COLO668 (cell line): ENCODE measurements at regions not wholly inside any gene's neighbourhood (a gene's known extent, or its start where the extent isn't known, plus 50 kb on each side); places are given as distances from the start of the nearest gene placed in this dataset.
"Not testable (repeated sequence)": the region's sequence is repeated elsewhere in the genome, so short reads cannot be mapped to it uniquely, and the experiment has no call there.

Experiments used
- DNase-seq: peaks from one replicate; lab custom pipeline; 2025; ENCODE audit not compliant: unreplicated experiment; lab: John Stamatoyannopoulos, UW

DNA sequence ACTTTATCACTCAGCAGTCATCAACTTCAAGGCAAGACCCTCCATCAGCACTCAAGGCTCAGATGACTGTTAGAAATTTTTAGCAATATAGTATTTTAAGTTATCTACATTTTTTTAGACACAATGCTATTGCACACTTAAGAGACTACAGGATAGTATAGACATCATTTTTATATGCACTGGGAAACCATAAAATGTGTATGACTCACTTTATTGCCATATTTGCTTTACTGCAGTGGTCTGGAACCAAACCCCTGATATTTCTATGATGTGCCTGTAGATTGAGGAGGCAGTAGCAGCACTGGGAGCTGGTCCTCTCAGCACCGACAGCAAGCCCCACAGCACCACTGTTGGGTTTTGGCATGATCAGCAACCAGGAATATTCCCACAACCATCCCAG is 264.8 kb upstream of the HNRNPA3 start:
- DNase-seq, result no peak

DNA sequence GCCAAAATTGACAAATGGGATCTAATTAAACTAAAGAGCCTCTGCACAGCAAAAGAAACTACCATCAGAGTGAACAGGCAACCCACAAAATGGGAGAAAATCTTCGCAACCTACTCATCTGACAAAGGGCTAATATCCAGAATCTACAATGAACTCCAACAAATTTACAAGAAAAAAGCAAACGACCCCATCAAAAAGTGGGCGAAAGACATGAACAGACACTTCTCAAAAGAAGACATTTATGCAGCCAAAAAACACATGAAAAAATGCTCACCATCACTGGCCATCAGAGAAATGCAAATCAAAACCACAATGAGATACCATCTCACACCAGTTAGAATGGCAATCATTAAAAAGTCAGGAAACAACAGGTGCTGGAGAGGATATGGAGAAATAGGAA is 261.4 kb upstream of the HNRNPA3 start:
- DNase-seq, result not testable (repeated sequence)

DNA sequence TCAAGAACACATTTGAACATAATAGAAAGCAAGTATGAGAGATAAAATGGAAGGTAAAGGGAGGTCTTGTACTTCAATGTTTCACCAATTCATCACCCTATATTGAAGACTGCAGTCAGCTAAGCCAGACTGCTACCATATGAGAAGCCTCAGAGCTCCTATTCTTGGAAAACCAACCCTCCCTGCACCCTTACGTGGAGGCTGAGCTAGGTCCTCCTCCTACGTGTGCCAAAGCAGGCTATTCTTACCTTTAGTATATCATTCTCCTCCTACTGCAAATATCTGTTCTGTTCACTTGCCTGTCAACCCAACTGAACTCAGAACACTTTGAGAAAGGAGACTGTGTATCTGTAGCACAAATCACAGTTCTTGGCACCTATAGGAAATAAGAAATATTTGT is 255.8 kb upstream of the HNRNPA3 start:
- no peak for DNase-seq

DNA sequence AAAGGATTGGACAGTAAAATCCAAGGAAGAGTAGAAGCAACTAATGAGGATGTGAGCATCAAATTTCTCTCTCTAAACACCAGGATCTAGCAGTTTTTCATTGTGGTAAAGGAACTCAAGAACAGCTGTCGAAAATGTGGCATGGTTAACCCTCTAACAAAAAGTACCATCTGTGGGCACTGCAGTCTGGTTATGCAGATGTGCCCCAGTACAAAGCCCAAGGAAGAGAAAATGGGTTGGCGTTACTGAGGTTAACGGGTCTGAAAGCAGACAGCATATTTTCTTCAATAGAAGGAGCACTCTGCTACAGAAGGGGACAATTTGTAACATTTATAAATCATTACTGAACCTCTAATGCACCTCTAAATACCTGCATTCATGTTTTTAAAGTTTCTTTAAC is 253.0 kb upstream of the HNRNPA3 start:
- no peak for DNase-seq

DNA sequence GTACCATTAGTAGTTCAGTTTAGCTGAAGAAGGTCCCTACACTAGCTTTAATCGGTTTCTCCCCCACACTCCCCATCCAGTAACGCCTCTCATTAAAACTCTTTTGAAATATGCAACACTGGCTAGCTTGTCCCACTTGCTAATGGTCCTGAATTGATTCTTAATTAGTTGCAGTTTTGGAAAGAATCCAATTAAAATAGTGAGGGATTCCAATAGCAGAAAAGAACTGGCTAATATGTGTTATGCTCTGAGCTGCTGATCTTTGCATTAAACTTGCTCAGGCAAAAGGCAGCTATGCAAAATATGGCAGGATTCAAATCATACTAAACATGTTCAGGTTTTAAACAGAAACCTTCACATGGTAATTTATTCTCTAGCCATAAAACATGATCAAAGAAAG is 252.5 kb upstream of the HNRNPA3 start:
- DNase-seq, result no peak

DNA sequence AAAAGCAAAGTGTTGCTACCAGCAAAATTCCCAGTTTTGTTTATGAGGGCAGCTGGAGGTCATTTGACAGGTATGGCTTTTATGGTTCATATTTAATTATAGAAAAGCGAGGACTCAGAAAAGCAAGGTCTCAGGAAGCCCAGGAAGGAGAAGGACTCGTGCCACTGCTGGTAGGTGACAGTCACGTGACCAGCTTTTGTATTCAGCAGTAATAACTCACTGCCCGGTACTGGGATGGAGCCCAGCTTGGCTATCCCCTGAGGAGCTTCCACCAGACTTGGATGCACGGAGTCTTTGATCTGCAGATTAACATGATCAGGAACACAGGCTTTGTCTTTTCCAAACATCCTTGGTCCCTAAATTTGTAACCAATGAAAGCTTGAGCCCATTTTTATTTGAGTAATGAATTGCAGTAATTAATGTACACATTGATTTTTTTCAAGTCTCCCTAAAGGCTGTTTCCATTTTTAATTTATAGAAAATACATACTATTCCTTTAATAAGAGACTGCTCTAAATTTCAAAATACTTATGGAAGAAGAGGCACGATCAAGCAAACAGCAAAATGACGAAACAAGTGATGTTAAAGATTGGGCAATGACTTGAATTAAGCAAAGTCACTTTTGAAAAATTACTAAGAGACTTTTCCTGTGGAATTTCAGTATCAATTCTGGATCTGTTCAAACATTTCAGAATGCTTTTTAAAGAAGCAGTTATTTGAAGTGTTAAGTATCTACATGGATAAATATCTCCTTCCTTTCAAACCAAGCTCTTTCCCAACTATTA is 251.7 kb upstream of the HNRNPA3 start:
- no peak for DNase-seq

DNA sequence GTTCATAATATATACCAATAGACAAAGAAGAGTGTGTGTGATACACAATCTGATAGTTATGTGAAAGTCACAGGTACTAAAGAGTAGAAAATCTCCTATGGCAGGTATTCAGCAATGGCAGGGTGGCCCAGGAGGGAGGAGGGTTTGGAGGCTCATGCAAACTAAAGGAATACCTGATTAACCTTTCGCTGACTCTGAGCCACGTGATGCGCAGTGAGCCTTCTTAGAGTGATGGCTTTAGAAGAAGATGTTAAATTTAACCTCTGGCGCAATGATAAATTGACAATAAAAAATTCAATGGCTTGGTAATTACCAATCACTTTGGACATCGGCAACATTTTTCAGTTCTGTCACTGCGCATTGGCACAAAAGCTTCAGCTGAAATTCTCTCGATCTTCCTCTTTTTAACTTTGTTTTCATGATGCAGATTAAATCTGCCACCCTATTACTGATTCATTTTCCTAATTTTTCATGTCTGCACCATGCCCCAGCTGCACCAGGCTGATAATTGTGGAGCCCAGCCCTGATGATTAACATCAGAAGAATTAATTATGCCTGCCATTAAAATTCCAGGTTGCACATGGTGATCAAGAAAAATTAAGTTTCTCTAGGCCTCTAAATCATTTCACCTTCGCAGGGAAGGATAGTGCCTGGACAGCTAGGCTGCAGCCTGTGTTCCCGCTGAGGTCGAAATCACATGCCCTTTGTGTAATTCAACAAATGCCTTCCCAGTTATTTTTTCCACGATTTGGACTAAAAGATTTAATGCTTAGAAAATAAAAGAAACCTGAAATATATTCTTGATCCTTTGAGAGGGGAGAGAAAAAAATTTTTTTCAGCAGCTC is 250.6 kb upstream of the HNRNPA3 start:
- DNase-seq, result no peak

DNA sequence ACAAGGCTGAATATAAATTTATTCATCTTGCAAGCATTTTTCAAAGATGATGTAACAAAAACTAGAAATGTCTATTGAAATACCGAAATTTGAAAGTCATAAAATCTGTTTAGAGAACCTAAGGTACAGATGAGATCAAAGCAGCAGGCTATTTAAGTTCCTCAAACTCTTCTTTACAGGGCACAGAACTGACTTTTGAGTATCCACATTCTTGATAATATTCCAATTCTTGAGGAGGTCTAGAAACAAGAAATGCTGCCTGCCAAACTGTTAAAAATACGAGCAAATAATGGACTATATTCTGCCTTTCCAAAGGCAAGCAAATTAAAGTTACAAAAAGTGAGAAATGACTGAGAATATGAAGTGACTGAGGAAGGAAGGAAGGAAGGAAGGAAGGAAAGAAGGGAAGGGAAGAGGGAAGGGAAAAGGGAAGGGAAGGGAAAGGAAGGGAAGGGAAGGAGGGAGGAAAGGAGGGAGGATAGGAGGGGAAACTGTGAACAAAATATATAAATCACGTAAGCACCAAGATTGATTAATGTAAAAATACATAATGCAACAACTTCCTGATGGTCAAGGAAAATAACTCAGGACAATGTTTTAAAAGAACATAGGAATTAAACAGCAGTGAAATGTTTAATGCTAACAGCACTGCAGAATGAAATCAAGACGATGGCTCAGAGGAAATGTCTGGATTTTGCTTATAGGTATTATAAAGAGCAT is 248.9 kb upstream of the HNRNPA3 start:
- DNase-seq, result no peak

DNA sequence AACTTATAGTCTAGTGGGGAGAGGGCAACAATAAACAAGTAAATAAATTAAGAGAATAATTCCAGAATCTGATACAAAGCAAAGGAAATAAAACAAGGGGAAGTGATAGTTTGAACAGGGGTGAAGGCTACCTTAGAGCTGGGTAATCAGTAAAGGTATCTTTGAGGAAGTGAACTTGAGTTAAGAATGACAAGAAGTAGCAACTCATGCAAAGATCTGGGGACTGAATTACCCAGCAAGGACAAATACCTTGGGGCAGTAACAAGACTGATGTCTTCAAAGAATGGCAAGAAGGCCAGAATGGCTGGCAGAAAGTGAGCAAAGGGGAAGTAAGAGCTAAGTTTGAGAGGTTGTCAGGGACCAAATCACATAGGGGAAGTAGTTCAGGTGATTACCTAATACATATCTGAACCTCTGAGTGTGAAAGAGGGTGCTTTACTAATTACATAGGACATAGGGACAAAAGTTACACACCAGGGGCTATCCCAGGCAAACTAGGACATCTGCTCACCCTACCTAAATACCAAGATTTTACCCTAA is 244.6 kb upstream of the HNRNPA3 start:
- no peak for DNase-seq

DNA sequence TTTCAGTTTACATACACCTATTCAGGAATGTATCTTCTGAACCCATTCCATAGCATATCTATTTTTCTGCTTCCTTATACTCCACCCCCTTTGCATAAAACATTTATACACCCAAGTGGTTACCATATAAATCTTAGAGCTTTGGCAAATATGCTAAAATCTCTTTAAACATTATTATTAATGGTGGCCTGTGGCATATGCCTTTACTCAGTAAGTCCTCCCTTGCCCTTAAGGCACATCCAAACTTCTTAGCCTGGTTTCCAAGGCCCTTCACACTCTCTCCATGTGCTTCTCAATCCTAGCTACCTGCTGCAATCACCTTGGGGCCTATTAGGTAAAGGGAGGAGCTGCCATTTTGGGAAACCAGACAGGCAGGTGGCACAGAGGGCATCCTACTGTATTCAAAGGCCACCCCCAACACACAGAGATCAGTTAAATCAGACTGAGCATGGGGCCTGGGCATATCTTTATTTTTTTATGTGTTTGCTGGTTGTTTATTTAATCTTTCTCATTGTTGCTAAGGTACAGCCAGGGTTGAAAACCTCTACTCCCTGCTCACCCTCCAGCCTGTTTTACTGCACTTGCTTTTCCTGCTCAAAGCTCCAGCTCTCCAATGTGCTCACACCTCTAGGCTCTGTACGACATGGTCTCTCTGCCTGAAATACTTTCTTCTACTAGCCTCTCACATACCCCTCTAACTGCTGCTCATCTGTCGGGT is 242.8 kb upstream of the HNRNPA3 start:
- no peak for DNase-seq

DNA sequence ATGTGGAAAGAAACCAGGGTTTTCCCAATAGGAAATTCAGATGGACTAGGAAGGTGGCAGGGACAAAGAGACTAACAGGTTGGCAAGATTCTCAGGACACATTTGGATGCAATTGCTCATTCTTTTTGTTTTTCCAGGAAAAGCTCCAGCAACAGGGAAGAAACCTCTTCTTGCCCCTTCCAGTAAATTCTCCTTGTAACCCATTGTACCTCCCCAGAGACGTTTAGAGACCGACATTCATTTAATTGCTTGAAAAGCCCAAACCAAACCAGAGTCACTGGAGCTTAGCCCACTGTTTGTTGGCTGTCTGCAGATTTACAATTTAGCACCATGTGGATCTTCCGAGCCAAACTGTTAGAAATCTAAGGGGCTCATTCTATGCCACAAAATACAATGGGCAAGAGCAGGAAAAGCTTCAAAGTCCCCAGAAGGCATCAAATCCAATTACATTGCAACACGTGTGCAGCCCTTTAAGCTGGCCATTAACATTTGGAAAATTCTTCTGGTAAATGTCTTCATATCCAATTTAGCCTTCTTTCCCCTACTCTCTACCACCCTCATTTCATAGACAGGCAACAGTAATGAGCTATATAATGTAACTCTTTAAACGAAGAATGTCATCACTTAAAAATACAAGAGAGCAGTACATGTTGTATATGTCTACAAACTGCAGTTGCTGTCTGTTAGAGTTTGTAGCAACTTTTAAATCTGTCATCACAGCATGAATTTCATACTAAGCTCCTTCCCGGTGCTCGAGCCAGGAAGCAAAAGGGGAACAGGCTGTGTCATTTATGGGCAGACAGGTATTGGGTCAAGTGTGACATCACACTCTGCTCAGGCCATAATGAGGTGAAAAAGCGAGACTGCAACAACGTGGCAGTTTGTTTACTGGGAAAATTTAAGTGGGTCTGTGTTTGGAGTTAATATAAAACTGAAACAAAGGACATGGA is 235.6 kb upstream of the HNRNPA3 start:
- DNase-seq, result no peak

DNA sequence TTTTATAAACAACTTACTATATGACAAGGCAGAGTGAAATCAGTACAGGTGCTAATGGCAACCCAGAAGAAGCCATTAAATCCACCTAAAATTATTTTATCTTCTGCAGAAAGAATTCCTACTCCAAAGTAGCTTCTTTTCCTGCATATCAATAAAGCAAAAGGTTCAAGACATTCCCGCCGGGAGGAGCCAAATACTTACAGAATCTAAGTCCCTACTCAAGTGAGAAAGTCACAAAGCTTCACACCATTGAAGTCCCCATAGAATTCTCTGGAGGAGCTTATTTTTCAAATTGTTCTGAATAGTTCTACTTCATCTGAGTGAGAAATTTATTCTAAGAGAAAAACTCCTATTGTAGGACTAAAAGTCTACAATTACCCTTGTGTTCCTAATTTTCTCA is 233.7 kb upstream of the HNRNPA3 start:
- no peak for DNase-seq

DNA sequence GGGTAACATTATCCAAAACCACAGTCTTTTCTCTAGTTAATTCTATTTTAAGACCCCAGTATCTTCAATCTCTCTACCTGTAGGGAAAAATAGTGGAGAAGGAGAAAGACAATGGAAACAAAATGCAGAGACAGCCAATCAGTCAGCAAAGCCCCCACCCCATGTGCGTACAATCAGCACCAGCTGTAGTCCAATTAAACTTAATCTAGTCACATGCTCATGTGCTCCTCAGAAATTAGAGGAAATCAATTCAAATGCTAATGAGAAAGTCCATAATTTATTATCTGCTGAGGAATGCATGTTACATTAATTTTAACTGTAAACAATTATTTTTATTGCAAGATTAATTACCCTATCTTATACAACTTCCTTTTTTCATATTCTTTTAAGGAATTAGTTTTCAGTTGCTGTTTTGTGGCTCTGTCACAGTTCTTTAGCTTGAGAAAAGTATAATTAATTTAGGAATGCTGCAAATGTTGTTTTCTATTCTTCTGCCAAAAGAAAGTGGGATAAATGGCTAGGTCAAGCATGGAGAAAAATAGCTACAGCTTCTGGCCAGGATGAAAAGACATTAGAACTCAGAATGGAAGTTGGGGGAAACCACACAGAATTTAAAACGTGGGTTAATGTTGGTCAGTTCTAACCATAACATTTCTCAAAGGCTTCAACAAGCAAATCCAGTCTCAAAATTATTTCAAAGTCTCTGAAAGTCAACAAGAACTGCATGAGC is 232.4 kb upstream of the HNRNPA3 start:
- no peak for DNase-seq

DNA sequence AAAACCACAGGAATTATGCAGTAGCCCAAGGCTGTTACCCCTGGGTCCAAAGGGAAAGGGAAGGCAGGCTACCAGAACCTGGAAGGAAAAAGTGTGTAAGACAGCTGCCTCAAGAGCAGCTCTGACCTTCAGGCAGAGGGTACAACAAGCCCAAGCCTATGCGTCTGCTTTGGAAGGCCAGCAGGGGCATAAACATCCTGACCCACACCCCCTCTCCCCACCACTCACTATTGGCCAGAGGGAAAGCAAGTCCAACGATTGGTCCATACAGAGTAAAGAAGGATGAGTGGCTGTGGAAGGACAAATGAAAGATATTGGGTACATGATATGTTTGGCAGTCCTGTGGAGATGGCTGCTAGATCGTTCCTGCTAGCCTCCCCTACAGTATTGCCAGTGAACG is 227.6 kb upstream of the HNRNPA3 start:
- no peak for DNase-seq

DNA sequence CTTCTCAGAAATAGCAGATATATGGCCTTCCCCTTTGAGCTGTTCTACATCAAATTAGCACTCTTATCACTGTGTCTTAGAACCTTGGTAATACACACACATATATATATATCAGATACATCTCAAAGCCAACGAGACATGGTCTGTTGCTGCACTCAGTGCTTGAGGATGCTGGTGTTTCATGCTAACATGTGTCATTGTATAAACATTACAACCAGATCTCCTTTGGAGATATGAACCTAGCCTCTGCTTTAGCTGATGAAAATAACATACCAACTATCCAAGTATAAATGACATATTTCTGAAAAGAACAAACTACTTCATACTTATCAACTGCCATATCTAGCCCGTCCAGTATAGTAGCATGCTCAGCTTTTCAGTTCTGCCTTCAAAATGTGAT is 226.7 kb upstream of the HNRNPA3 start:
- no peak for DNase-seq

DNA sequence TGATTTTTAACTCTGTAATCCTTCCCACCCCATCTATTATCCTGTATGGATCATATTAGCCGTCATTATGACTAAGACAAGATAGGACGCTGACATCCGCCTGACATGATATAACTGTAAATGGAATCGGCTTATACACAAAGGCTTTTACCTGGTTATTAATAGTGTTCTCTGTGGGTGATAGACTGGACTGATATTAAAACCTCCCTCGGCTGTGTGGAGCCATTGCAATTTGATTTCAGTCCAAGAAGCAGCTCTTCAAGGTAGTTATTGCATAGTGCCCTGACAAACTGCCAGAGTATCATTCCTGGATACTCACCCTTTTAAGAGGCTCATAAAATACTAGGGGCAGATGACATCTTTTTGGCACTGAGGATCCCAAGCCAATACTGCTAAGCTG is 226.1 kb upstream of the HNRNPA3 start:
- no peak for DNase-seq

DNA sequence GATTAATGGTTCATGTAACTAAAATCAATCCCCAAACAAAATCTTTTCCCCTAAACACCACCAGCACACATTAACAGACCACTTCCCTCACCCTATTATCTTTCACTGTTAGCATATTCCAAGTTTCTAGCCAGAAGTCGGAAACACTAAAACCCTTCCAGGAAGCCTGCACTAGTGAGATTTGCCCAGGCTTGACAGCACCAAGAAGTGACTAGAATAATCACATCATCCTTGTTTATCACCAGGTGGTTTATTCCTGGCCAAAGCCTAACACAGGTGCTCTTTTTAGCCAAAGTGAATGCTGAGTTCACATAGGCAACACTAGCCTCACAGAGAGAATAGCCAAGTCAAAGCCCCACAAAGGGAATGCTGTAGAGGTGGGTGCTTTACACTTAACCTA is 221.2 kb upstream of the HNRNPA3 start:
- no peak for DNase-seq

DNA sequence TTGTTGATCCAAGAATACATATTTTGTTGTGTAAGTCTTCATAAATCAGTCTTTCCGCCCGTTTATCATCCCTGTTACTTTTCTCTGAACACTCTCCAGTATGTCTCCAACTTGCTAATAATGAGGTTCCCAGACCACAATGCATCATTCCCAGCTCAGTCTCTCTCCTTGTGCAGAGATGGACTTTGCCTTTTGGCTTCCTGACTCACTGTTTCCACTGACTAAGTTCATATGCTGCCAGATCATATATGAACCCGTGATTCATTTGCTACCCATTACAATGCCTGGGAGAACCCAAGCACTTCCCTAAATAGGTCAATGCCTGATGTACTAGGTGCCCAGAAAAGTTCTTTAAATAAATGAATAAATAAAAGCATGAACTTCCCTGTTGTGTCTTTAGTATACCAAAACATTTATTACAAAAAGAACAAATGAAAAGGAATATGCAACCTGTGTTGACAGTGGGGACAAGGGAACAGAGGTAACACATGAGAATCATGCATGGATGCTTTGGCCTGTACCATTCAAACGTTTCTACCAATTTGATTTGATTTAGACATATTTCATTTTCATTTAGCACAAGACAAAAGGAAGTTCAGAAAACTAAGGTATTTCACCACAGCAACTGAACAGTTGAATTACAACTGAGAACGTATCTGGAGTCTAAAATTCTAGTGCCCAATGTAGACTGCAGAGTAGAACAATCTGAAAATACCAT is 215.4 kb upstream of the HNRNPA3 start:
- DNase-seq, result no peak

DNA sequence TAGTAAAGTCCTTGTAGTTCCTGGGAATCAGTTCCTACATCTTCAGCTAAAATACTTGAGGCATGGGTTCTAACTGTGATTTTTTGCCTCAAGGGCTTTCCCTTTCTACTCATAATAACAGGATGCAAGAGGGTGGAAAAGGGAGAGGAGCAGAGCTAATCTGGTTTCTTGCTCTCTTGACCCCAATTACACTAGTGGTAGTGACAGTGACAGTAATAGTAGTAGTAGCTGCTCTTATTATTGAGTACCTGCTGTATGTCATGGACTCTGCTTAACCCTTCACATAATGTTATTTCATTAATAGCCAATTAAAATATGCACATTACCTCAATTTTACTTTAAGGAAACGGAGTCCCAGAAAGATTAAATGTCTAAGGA is 214.8 kb upstream of the HNRNPA3 start:
- DNase-seq, result no peak
